PFSK-1 (cell line): ENCODE measurements at regions not wholly inside any gene's neighbourhood (a gene's known extent, or its start where the extent isn't known, plus 50 kb on each side); places are given as distances from the start of the nearest gene placed in this dataset.

Experiments
- FOXP2 ChIP-seq: optimal IDR thresholded peaks from 2 replicates; pipeline ENCODE3; 2011; ENCODE audit warnings: borderline replicate concordance, control low read depth, inconsistent platforms; ENCODE audit not compliant: insufficient read depth; ENCODE audit errors: extremely low read length, extremely low read depth
- POLR2AphosphoS5 ChIP-seq: IDR thresholded peaks from 2 replicates; pipeline ENCODE4 v1.6.1; 2012; ENCODE audit warnings: low read depth, mild to moderate bottlenecking, control low read depth, low read length, moderate library complexity
- REST ChIP-seq, 2 experiments: IDR thresholded peaks; 2 replicates each; pipeline versions ENCODE4 v1.6.1 to v1.8.0; 2011 to 2012; ENCODE audit warnings: low read depth in 2 of 2, low read length in 2 of 2, control low read depth in 1 of 2, inconsistent platforms in 1 of 2, mild to moderate bottlenecking in 1 of 2, moderate library complexity in 1 of 2; ENCODE audit not compliant: insufficient read depth in 1 of 2
- SIN3A ChIP-seq: IDR thresholded peaks from 2 replicates; pipeline ENCODE4 v1.6.1; 2012; ENCODE audit warnings: mild to moderate bottlenecking, low read length, moderate library complexity, borderline replicate concordance; ENCODE audit not compliant: insufficient read depth
- TAF1 ChIP-seq: IDR thresholded peaks from 2 replicates; pipeline ENCODE4 v1.6.1; 2012; ENCODE audit warnings: low read length, control low read depth, borderline replicate concordance; ENCODE audit not compliant: insufficient read depth

GRCh38 chr7:98679741-98680140 lies 62.7 kb downstream of the NPTX2 start:
- TF ChIP-seq SIN3A (no peak), POLR2AphosphoS5 (no peak), FOXP2 (no peak), TAF1 (no peak), REST (IDR thresholded peaks at IDR 0.05; ENCODE audit: insufficient read depth in 1 of 2, low read depth in 2 of 2, low read length in 2 of 2) (no peak)

- TF ChIP-seq SIN3A (no peak), POLR2AphosphoS5 (no peak), FOXP2 (no peak), TAF1 (no peak), REST (IDR thresholded peaks at IDR 0.05; ENCODE audit: insufficient read depth in 1 of 2, low read depth in 2 of 2, low read length in 2 of 2) (no peak)
These were observed 64.4 kb downstream of the NPTX2 start for GRCh38 chr7:98681511-98681910.

- TF ChIP-seq SIN3A (no peak), REST (IDR thresholded peaks at IDR 0.05; ENCODE audit: insufficient read depth in 1 of 2, low read depth in 2 of 2, low read length in 2 of 2) (no peak), FOXP2 (no peak), TAF1 (no peak), POLR2AphosphoS5 (no peak)
These were observed 64.9 kb downstream of the NPTX2 start for GRCh38 chr7:98681951-98682350.

- no peak for TF ChIP-seq REST (IDR thresholded peaks at IDR 0.05; ENCODE audit: insufficient read depth in 1 of 2, low read depth in 2 of 2, low read length in 2 of 2)
- TF ChIP-seq FOXP2, result no peak
- no peak for TF ChIP-seq POLR2AphosphoS5
- TF ChIP-seq TAF1, result no peak
- no peak for TF ChIP-seq SIN3A
These were observed 66.4 kb downstream of the NPTX2 start for GRCh38 chr7:98683514-98683913.

GRCh38 chr7:98685541-98685940 lies 68.5 kb downstream of the NPTX2 start:
- no peak for TF ChIP-seq FOXP2
- TF ChIP-seq POLR2AphosphoS5, result no peak
- TF ChIP-seq TAF1, result no peak
- TF ChIP-seq REST (IDR thresholded peaks at IDR 0.05; ENCODE audit: insufficient read depth in 1 of 2, low read depth in 2 of 2, low read length in 2 of 2), result no peak
- no peak for TF ChIP-seq SIN3A
